ENCODE measurements at regions not wholly inside any gene's neighbourhood (a gene's known extent, or its start where the extent isn't known, plus 50 kb on each side); places are given as distances from the start of the nearest gene placed in this dataset.

GRCh38 chr16:51816929-51817328, 665.9 kb upstream of the SALL1 start:
- TF ChIP-seq CTCF (IDR thresholded peaks at IDR 0.05; ENCODE audit: control extremely low read depth, extremely low read depth, low read depth, missing control alignments) = no peak
- ChIA-PET CTCF (no interaction called here), POLR2A (no interaction called here)
- DNase-seq (ENCODE audit: extremely low spot score) = no peak

DNA sequence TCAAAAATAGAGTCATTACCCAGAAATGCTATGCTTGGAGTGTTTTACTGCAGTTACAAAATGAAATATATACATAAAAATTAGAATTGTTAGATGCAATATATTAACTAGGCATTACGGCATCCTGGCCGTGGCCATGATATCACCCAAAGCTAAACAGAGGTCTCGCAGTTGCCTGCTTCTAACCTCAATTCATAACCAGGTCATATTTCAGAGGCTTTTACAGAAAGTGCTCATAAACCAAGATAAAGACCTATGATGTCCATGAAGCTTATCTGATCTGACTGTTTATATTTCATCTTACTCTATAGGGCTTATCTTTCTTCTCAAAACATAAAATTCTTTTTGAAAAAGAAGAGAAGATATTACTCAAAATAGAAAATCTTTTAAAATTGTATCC, 664.5 kb upstream of the SALL1 start:
- no peak for DNase-seq (ENCODE audit: extremely low spot score)
- no peak for TF ChIP-seq CTCF (IDR thresholded peaks at IDR 0.05; ENCODE audit: control extremely low read depth, extremely low read depth, low read depth, missing control alignments)
- CTCF ChIA-PET = no interaction called here
- POLR2A ChIA-PET = no interaction called here

DNA sequence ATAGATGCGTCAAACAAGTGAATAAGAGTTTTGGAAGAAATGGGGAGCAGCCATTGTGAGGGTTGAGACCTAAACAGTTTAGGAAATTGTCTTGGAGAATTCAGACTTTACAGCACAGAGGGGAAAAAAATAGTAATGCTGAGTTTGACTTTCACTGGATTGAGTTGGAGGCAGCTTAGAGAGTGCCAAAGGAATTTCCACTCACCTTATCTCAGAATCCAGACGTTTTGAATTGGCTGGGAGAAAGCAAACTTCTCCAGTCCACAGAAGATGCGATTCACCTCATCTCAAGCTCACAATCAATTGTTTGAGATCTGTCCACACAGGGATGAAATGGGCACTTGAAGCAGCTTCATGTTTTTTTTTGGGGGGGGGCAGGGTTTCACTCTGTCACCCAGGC, 663.5 kb upstream of the SALL1 start:
- ChIA-PET POLR2A (no interaction called here), CTCF (no interaction called here)
- TF ChIP-seq CTCF (IDR thresholded peaks at IDR 0.05; ENCODE audit: control extremely low read depth, extremely low read depth, low read depth, missing control alignments) = no peak
- no peak for DNase-seq (ENCODE audit: extremely low spot score)

- no peak for TF ChIP-seq CTCF (IDR thresholded peaks at IDR 0.05; ENCODE audit: control extremely low read depth, extremely low read depth, low read depth, missing control alignments)
- CTCF ChIA-PET = no interaction called here
- no peak for DNase-seq (ENCODE audit: extremely low spot score)
- POLR2A ChIA-PET = no interaction called here
Measured at GRCh38 chr16:51813609-51814008, 662.5 kb upstream of the SALL1 start.

GRCh38 chr16:51812945-51813344, 661.9 kb upstream of the SALL1 start:
- ChIA-PET CTCF (no interaction called here), POLR2A (no interaction called here)
- no peak for DNase-seq (ENCODE audit: extremely low spot score)
- TF ChIP-seq CTCF (IDR thresholded peaks at IDR 0.05; ENCODE audit: control extremely low read depth, extremely low read depth, low read depth, missing control alignments) = no peak

DNA sequence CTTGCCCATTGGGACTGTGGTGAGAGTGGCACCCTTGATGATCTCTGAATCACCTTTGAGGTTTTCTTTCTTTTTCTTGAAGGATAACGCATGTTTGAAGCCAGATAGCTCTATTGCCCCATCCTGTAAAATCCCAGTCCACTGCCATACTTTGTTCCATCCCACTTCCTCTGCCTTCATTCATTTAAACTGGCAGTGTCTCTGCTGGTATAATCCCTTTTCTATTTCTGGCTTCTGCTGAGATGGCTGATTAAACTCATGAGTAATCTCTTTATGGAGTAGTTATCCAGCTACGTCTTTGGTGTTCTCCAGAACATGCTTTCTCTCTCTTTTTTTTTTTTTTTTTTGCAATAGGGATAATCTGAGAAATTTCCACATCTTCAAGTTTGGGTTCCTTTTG, 656.5 kb upstream of the SALL1 start:
- DNase-seq (ENCODE audit: extremely low spot score) = no peak
- TF ChIP-seq CTCF (IDR thresholded peaks at IDR 0.05; ENCODE audit: control extremely low read depth, extremely low read depth, low read depth, missing control alignments) = no peak
- ChIA-PET CTCF (interaction anchor here (0.9 kb wide), 1 partner anchor 175 kb away, joined by 3 read pairs; no protein-coding TSS in a partner anchor), POLR2A (no interaction called here)

DNA sequence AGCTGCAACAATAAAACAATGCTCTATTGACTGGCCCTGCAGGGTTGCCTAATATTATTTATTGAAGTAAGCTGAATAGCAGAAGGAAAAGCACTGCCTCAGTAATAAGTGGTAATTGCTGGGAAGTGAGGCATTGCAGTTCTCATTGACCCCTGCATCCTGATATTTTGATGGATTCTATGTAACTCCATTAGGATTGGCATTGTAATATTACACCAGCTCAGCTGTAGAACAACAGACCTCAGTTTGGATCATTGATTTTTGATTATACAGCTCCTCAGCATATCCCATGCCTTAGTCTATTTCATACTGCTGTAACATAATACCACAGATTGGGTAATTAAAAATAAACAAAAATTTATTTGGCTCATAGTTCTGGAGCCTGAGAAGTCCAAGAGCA, 650.6 kb upstream of the SALL1 start:
- ChIA-PET POLR2A (no interaction called here), CTCF (no interaction called here)
- no peak for TF ChIP-seq CTCF (IDR thresholded peaks at IDR 0.05; ENCODE audit: control extremely low read depth, extremely low read depth, low read depth, missing control alignments)
- DNase-seq (ENCODE audit: extremely low spot score) = no peak

Measured in GM10248 (cell line).